ENCODE measurements at regions not wholly inside any gene's neighbourhood (a gene's known extent, or its start where the extent isn't known, plus 50 kb on each side); places are given as distances from the start of the nearest gene placed in this dataset.

DNA sequence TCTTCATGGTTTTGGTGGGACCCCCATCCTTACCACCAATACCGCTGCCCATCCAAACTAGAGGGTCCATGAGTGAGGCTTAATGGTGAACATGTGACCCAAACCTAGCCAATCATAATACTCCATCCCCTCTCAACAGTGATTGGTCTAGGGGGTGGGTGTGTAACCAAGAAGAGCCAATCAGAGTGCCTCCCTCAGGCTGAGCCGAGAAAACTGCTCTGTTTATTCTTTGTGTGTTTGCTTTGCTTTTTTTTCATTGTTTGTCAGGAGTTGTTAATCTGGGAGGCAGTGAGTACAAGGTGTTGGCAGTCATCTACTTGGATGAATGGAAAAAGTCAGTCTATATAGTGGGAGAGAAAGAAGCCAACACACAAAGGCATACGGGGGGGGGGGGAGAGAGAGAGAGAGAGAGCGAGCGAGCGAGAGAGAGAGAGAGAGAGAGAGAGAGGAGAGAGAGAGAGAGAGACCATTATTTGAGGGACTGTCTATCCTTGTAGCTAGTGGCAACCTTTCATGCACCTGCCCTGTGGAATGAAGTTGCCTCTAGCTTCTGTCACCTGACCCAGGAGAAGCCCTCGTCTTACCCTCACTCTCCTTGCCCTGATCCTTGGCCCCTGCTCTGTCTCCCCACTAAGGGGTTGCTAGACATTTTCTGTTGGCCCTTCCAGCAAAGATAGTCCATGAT, 441.7 kb downstream of the TYW1 start:
- H3K4me1 ChIP-seq (ENCODE audit: low read length): no peaks in the 10 kb centered on the region
- no peaks in the 10 kb centered on the region for H3K79me2 ChIP-seq (ENCODE audit: low read length)
- H3F3A ChIP-seq (ENCODE audit: insufficient read depth, low read length): no peaks in the 10 kb centered on the region
- no peaks in the 10 kb centered on the region for H3K9me3 ChIP-seq (replicated peaks; ENCODE audit: insufficient read depth, low read length)
- no peaks in the 10 kb centered on the region for H3K27me3 ChIP-seq (replicated peaks; ENCODE audit: insufficient read depth, low read length)
- H3K4me2 ChIP-seq (ENCODE audit: low read depth, low read length): no peak overlapping the region
- no peaks in the 10 kb centered on the region for H4K20me1 ChIP-seq (ENCODE audit: insufficient read depth, low read length)
- DNase-seq: no peak
- no peak overlapping the region for H3K27ac ChIP-seq (ENCODE audit: low read length)
- TF ChIP-seq EZH2phosphoT487 (IDR thresholded peaks at IDR 0.05; ENCODE audit: low read length): no peak
- TF ChIP-seq EZH2 (optimal IDR thresholded peaks at IDR 0.05; ENCODE audit: low read depth, low read length): no peak
- TF ChIP-seq, protein P1, sequence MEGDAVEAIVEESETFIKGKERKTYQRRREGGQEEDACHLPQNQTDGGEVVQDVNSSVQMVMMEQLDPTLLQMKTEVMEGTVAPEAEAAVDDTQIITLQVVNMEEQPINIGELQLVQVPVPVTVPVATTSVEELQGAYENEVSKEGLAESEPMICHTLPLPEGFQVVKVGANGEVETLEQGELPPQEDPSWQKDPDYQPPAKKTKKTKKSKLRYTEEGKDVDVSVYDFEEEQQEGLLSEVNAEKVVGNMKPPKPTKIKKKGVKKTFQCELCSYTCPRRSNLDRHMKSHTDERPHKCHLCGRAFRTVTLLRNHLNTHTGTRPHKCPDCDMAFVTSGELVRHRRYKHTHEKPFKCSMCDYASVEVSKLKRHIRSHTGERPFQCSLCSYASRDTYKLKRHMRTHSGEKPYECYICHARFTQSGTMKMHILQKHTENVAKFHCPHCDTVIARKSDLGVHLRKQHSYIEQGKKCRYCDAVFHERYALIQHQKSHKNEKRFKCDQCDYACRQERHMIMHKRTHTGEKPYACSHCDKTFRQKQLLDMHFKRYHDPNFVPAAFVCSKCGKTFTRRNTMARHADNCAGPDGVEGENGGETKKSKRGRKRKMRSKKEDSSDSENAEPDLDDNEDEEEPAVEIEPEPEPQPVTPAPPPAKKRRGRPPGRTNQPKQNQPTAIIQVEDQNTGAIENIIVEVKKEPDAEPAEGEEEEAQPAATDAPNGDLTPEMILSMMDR (IDR thresholded peaks at IDR 0.05; ENCODE audit: low read length): no peak
- no peaks in the 10 kb centered on the region for H3K9me2 ChIP-seq (replicated peaks; ENCODE audit: insufficient read depth, low read length)
- no peak overlapping the region for H3K9ac ChIP-seq (ENCODE audit: low read length)
- no peak overlapping the region for H3K4me3 ChIP-seq (ENCODE audit: low read length)
- H2AFZ ChIP-seq (ENCODE audit: low read length): no peak overlapping the region
- H3K36me3 ChIP-seq (replicated peaks; ENCODE audit: insufficient read depth, low read length): no peaks in the 10 kb centered on the region

DNA sequence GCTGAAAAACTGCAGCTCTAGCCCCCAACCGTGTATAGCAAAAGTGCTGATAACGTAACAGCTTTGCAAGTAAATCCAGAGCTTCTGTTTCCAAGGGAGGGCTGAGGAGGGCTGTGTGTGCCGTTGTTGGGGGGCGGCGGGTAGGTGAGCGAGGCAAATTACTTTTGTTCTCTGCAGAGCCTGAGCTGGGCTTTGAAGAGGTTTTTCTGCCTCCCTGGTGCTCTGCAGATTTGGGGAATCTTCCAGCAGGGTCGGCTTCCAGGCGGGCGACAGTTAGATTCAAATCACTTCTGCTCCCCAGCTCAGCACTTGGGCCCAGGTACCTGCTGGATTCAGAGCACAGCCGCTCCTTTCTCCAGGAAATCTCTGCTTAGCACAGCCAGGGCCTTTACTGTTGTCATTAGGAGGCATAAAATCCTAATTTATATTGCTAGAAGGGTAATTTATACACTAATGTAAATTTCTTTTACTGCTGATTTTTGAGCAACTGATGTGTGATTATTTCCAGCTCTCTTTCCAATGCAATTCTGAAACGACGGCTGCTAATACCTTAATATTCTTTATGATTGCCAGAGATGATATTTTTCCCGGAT, 442.4 kb downstream of the TYW1 start:
- no peaks in the 10 kb centered on the region for H3K9me3 ChIP-seq (replicated peaks; ENCODE audit: insufficient read depth, low read length)
- H3K9ac ChIP-seq (ENCODE audit: low read length): no peak overlapping the region
- TF ChIP-seq, protein P1 (IDR thresholded peaks at IDR 0.05; ENCODE audit: low read length): no peak
- TF ChIP-seq EZH2 (optimal IDR thresholded peaks at IDR 0.05; ENCODE audit: low read depth, low read length): no peak
- TF ChIP-seq EZH2phosphoT487 (IDR thresholded peaks at IDR 0.05; ENCODE audit: low read length): no peak
- H3K9me2 ChIP-seq (replicated peaks; ENCODE audit: insufficient read depth, low read length): no peaks in the 10 kb centered on the region
- H3K36me3 ChIP-seq (replicated peaks; ENCODE audit: insufficient read depth, low read length): no peaks in the 10 kb centered on the region
- H4K20me1 ChIP-seq (ENCODE audit: insufficient read depth, low read length): no peaks in the 10 kb centered on the region
- H2AFZ ChIP-seq (ENCODE audit: low read length): no peak overlapping the region
- no peaks in the 10 kb centered on the region for H3K27me3 ChIP-seq (replicated peaks; ENCODE audit: insufficient read depth, low read length)
- H3K27ac ChIP-seq (ENCODE audit: low read length): no peak overlapping the region
- H3K4me1 ChIP-seq (ENCODE audit: low read length): no peaks in the 10 kb centered on the region
- DNase-seq: no peak
- no peaks in the 10 kb centered on the region for H3F3A ChIP-seq (ENCODE audit: insufficient read depth, low read length)
- H3K4me3 ChIP-seq (ENCODE audit: low read length): no peak overlapping the region
- H3K79me2 ChIP-seq (ENCODE audit: low read length): no peaks in the 10 kb centered on the region
- no peak overlapping the region for H3K4me2 ChIP-seq (ENCODE audit: low read depth, low read length)

DNA sequence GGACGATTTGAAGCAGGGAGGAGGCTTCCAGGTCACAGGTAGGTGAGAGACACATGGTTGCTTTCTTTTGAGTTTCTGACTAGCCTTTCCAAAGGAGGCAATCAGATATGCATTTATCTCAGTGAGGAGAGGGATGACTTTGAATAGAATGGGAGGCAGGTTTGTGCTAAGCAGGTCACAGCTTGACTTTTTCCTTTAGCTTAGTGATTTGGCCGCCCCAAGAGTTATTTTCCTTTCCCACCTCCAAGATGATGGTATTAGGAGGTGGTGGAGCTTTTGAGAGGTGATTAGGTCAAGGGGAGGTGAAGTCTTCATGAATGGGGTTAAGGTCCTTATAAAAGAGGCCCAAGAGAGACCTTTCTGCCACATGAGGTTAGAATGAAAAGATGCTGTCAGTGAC, 443.7 kb downstream of the TYW1 start:
- no peak for DNase-seq
- H3K27ac ChIP-seq (ENCODE audit: low read length): no peak overlapping the region
- TF ChIP-seq EZH2 (optimal IDR thresholded peaks at IDR 0.05; ENCODE audit: low read depth, low read length) (no peak), EZH2phosphoT487 (IDR thresholded peaks at IDR 0.05; ENCODE audit: low read length) (no peak)
- TF ChIP-seq, protein P1 (IDR thresholded peaks at IDR 0.05; ENCODE audit: low read length): no peak

More for the DNA sequence above, 443.7 kb downstream of the TYW1 start:
- no peak overlapping the region for H3K9ac ChIP-seq (ENCODE audit: low read length)
- H3K36me3 ChIP-seq (replicated peaks; ENCODE audit: insufficient read depth, low read length): no peaks in the 10 kb centered on the region
- no peaks in the 10 kb centered on the region for H3K27me3 ChIP-seq (replicated peaks; ENCODE audit: insufficient read depth, low read length)
- no peaks in the 10 kb centered on the region for H3K79me2 ChIP-seq (ENCODE audit: low read length)
- H3K4me2 ChIP-seq (ENCODE audit: low read depth, low read length): no peak overlapping the region
- no peaks in the 10 kb centered on the region for H3K9me2 ChIP-seq (replicated peaks; ENCODE audit: insufficient read depth, low read length)
- H3K9me3 ChIP-seq (replicated peaks; ENCODE audit: insufficient read depth, low read length): no peaks in the 10 kb centered on the region
- no peaks in the 10 kb centered on the region for H3K4me1 ChIP-seq (ENCODE audit: low read length)
- H4K20me1 ChIP-seq (ENCODE audit: insufficient read depth, low read length): no peaks in the 10 kb centered on the region
- no peak overlapping the region for H3K4me3 ChIP-seq (ENCODE audit: low read length)
- H3F3A ChIP-seq (ENCODE audit: insufficient read depth, low read length): no peaks in the 10 kb centered on the region
- no peak overlapping the region for H2AFZ ChIP-seq (ENCODE audit: low read length)
